22Rv1 (cell line): ENCODE measurements at regions not wholly inside any gene's neighbourhood (a gene's known extent, or its start where the extent isn't known, plus 50 kb on each side); places are given as distances from the start of the nearest gene placed in this dataset.

ENCODE experiments used
- CTCF ChIP-seq: fragments of 450-650 bp; IDR thresholded peaks from 2 replicates; pipeline ENCODE4 v1.5.1; 2017; ENCODE audit warnings: mild to moderate bottlenecking
- ZFX ChIP-seq: fragments of 450-650 bp; IDR thresholded peaks from 2 replicates; pipeline ENCODE4 v1.6.1; 2017; ENCODE audit warnings: antibody characterized with exemption, borderline replicate concordance

GRCh38 chrX:13902406-13902805 lies 85.5 kb upstream of the GPM6B start:
- TF ChIP-seq CTCF: no peak
- no peak for TF ChIP-seq ZFX
